ENCODE measurements at regions not wholly inside any gene's neighbourhood (a gene's known extent, or its start where the extent isn't known, plus 50 kb on each side); places are given as distances from the start of the nearest gene placed in this dataset.

- H3K27me3 ChIP-seq (replicated peaks; ENCODE audit: control insufficient read depth, insufficient read depth, low read length), result no peaks in the 10 kb centered on the region
- TF ChIP-seq CTCF (IDR thresholded peaks at IDR 0.05; ENCODE audit: insufficient read depth, low read length, poor library complexity, severe bottlenecking), result no peak
- H3K4me3 ChIP-seq (replicated peaks; ENCODE audit: low read depth, low read length), result no peak overlapping the region
- H3K36me3 ChIP-seq (ENCODE audit: control insufficient read depth, insufficient read depth, low read length), result no peaks in the 10 kb centered on the region
- peak; percentile 34 for DNase-seq (ENCODE audit: extremely low read depth, insufficient read length)
Measured at GRCh38 chr12:98224584-98225221, 290.7 kb upstream of the TMPO start.

GRCh38 chr12:98227162-98227561, 288.2 kb upstream of the TMPO start:
- Histone ChIP-seq H3K4me3 (replicated peaks; ENCODE audit: low read depth, low read length) (no peak overlapping the region), H3K27me3 (replicated peaks; ENCODE audit: control insufficient read depth, insufficient read depth, low read length) (no peaks in the 10 kb centered on the region), H3K36me3 (ENCODE audit: control insufficient read depth, insufficient read depth, low read length) (no peaks in the 10 kb centered on the region)
- DNase-seq (ENCODE audit: extremely low read depth, insufficient read length), result no peak
- TF ChIP-seq CTCF (IDR thresholded peaks at IDR 0.05; ENCODE audit: insufficient read depth, low read length, poor library complexity, severe bottlenecking), result peak; percentile 44

GRCh38 chr12:98228683-98229539, 286.5 kb upstream of the TMPO start:
- Histone ChIP-seq H3K36me3 (ENCODE audit: control insufficient read depth, insufficient read depth, low read length) (no peaks in the 10 kb centered on the region), H3K4me3 (replicated peaks; ENCODE audit: low read depth, low read length) (no peak overlapping the region), H3K27me3 (replicated peaks; ENCODE audit: control insufficient read depth, insufficient read depth, low read length) (no peaks in the 10 kb centered on the region)
- DNase-seq (ENCODE audit: extremely low read depth, insufficient read length), result no peak
- TF ChIP-seq CTCF (IDR thresholded peaks at IDR 0.05; ENCODE audit: insufficient read depth, low read length, poor library complexity, severe bottlenecking), result no peak

- Histone ChIP-seq H3K36me3 (ENCODE audit: control insufficient read depth, insufficient read depth, low read length) (no peaks in the 10 kb centered on the region), H3K4me3 (replicated peaks; ENCODE audit: low read depth, low read length) (no peak overlapping the region), H3K27me3 (replicated peaks; ENCODE audit: control insufficient read depth, insufficient read depth, low read length) (no peaks in the 10 kb centered on the region)
- no peak for DNase-seq (ENCODE audit: extremely low read depth, insufficient read length)
- no peak for TF ChIP-seq CTCF (IDR thresholded peaks at IDR 0.05; ENCODE audit: insufficient read depth, low read length, poor library complexity, severe bottlenecking)
Measured at GRCh38 chr12:98229540-98229924, 285.9 kb upstream of the TMPO start.

- no peaks in the 10 kb centered on the region for H3K27me3 ChIP-seq (replicated peaks; ENCODE audit: control insufficient read depth, insufficient read depth, low read length)
- no peak for TF ChIP-seq CTCF (IDR thresholded peaks at IDR 0.05; ENCODE audit: insufficient read depth, low read length, poor library complexity, severe bottlenecking)
- no peaks in the 10 kb centered on the region for H3K36me3 ChIP-seq (ENCODE audit: control insufficient read depth, insufficient read depth, low read length)
- no peak overlapping the region for H3K4me3 ChIP-seq (replicated peaks; ENCODE audit: low read depth, low read length)
- no peak for DNase-seq (ENCODE audit: extremely low read depth, insufficient read length)
Measured at GRCh38 chr12:98232753-98233390, 282.5 kb upstream of the TMPO start.
